Transverse colon (tissue), 4 donors: ENCODE measurements at regions not wholly inside any gene's neighbourhood (a gene's known extent, or its start where the extent isn't known, plus 50 kb on each side); places are given as distances from the start of the nearest gene placed in this dataset.

Experiments
- POLR2A ChIP-seq: fragments of 450-650 bp; IDR thresholded peaks from one replicate; pipeline ENCODE4 v1.6.1; 2016; ENCODE audit warnings: antibody characterized with exemption, mild to moderate bottlenecking, moderate library complexity
- POLR2AphosphoS5 ChIP-seq, 3 donors: sonication (generic); formaldehyde crosslinking; IDR thresholded peaks; one replicate each; pipeline ENCODE4 v1.6.1; 2016; ENCODE audit warnings: antibody characterized with exemption in 3 of 3
- TF ChIP-seq, protein P1 (sequence below), 5 experiments: fragments of 200-600 bp in 3 of 5; fragments of 450-650 bp in 2 of 5; sonication (generic) in 3 of 5; IDR thresholded peaks; 1 replicate in 2 of 5; 2 replicates in 3 of 5; pipeline ENCODE4 v1.5.1; 2016 to 2017; ENCODE audit warnings: antibody characterized with exemption in 5 of 5, inconsistent platforms in 3 of 5, mild to moderate bottlenecking in 2 of 5, moderate library complexity in 1 of 5

DNA sequence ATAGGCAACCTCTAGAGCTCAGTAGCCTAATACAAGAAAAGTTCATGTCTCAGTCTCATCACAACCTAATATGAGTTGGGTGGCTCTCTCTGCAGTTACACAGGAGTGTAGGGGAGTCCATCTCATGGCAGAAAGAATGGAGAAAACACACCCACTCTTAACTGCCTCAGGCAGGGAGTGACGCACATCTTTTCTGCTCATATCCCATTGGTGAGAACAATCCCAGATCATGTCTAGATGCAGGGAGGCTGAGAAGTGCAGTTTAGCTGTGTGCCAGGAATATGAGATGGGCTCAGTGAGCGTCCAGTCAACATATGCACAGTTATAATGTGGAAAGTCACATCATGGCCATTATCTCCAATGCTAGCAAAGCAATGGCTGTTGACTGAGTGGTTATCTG lies 59.3 kb upstream of the KCNA5 start:
- TF ChIP-seq POLR2AphosphoS5 (IDR thresholded peaks at IDR 0.05) (no peak), POLR2A (no peak)
- TF ChIP-seq, protein P1, sequence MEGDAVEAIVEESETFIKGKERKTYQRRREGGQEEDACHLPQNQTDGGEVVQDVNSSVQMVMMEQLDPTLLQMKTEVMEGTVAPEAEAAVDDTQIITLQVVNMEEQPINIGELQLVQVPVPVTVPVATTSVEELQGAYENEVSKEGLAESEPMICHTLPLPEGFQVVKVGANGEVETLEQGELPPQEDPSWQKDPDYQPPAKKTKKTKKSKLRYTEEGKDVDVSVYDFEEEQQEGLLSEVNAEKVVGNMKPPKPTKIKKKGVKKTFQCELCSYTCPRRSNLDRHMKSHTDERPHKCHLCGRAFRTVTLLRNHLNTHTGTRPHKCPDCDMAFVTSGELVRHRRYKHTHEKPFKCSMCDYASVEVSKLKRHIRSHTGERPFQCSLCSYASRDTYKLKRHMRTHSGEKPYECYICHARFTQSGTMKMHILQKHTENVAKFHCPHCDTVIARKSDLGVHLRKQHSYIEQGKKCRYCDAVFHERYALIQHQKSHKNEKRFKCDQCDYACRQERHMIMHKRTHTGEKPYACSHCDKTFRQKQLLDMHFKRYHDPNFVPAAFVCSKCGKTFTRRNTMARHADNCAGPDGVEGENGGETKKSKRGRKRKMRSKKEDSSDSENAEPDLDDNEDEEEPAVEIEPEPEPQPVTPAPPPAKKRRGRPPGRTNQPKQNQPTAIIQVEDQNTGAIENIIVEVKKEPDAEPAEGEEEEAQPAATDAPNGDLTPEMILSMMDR (IDR thresholded peaks at IDR 0.05), result no peak
